ENCODE measurements at regions not wholly inside any gene's neighbourhood (a gene's known extent, or its start where the extent isn't known, plus 50 kb on each side); places are given as distances from the start of the nearest gene placed in this dataset.

GRCh38 chr4:33334416-33334815, 2614.2 kb downstream of the PCDH7 start:
- TF ChIP-seq RAD21 (conservative IDR thresholded peaks at IDR 0.05 in 1 of 2, IDR thresholded peaks at IDR 0.05 in 1 of 2) (no peak), PBX3 (IDR thresholded peaks at IDR 0.05) (no peak), RARB (CRISPR knock-in tag; IDR thresholded peaks at IDR 0.05) (no peak), JUN (IDR thresholded peaks at IDR 0.05) (no peak), NR3C1 (IDR thresholded peaks at IDR 0.05) (no peak)
